Chondrocyte (in vitro differentiated cells): ENCODE measurements at regions not wholly inside any gene's neighbourhood (a gene's known extent, or its start where the extent isn't known, plus 50 kb on each side); places are given as distances from the start of the nearest gene placed in this dataset.

ENCODE experiments used
- DNase-seq: peaks from one replicate; pipeline ENCODE4 v3.0.0; 2021; ENCODE audit warnings: mixed read lengths, low spot score
- H3K27ac Mint-ChIP-seq: one replicate; pipeline ENCODE4 v1.8.0; 2021; ENCODE audit warnings: mild to moderate bottlenecking, moderate library complexity, mixed read lengths; ENCODE audit not compliant: unreplicated experiment
- H3K27me3 Mint-ChIP-seq: 2 replicates; pipeline ENCODE4 v1.8.0; 2021; ENCODE audit warnings: low read depth, mixed read lengths
- H3K36me3 Mint-ChIP-seq: 2 replicates; pipeline ENCODE4 v1.8.0; 2021; ENCODE audit warnings: low read depth, mixed read lengths
- H3K4me1 Mint-ChIP-seq: 2 replicates; pipeline ENCODE4 v1.8.0; 2021; ENCODE audit warnings: low read depth, mild to moderate bottlenecking, mixed read lengths
- H3K4me3 Mint-ChIP-seq: one replicate; pipeline ENCODE4 v1.8.0; 2021; ENCODE audit warnings: mild to moderate bottlenecking, moderate library complexity, mixed read lengths; ENCODE audit not compliant: unreplicated experiment
- H3K9me3 Mint-ChIP-seq: 2 replicates; pipeline ENCODE4 v1.8.0; 2021; ENCODE audit warnings: low read depth, mixed read lengths
- TF ChIP-seq, protein P1 (sequence below): fragments of 200-600 bp; sonication (generic); IDR thresholded peaks from 2 replicates; pipeline ENCODE4 v1.5.0; 2021; ENCODE audit warnings: antibody characterized with exemption, mild to moderate bottlenecking, moderate library complexity

- Mint-ChIP-seq H3K9me3 (peaks cover 7% of the 10 kb centered on the region), H3K27ac (no peak overlapping the region), H3K4me1 (no peaks in the 10 kb centered on the region), H3K36me3 (no peaks in the 10 kb centered on the region), H3K27me3 (no peaks in the 10 kb centered on the region), H3K4me3 (no peak overlapping the region)
- TF ChIP-seq, protein P1, sequence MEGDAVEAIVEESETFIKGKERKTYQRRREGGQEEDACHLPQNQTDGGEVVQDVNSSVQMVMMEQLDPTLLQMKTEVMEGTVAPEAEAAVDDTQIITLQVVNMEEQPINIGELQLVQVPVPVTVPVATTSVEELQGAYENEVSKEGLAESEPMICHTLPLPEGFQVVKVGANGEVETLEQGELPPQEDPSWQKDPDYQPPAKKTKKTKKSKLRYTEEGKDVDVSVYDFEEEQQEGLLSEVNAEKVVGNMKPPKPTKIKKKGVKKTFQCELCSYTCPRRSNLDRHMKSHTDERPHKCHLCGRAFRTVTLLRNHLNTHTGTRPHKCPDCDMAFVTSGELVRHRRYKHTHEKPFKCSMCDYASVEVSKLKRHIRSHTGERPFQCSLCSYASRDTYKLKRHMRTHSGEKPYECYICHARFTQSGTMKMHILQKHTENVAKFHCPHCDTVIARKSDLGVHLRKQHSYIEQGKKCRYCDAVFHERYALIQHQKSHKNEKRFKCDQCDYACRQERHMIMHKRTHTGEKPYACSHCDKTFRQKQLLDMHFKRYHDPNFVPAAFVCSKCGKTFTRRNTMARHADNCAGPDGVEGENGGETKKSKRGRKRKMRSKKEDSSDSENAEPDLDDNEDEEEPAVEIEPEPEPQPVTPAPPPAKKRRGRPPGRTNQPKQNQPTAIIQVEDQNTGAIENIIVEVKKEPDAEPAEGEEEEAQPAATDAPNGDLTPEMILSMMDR, result no peak
- no peak for DNase-seq
Measured at GRCh38 chr1:72845981-72846380, 563.6 kb upstream of the NEGR1 start.

DNA sequence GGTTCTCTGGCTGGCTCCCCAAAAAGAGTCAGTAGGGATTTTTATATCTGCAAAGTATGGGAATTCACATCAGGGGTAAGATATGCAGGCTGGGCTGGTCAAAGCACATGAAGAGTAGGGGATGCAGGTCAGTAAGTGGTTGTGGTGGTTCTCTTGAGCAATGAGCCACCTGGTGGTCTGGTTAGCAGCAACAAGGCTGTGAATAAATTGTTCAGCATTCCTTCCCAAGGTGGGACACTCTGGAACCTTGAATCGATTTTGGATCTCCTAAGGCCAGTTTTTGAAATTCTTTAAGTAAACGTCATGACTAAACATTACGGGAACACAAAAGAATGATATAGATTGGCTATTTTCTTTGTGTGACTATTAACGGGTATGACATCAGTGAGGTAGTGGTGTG is 563.0 kb upstream of the NEGR1 start:
- Mint-ChIP-seq H3K36me3 (no peaks in the 10 kb centered on the region), H3K9me3 (peaks cover 7% of the 10 kb centered on the region), H3K27me3 (no peaks in the 10 kb centered on the region), H3K27ac (no peak overlapping the region), H3K4me1 (no peaks in the 10 kb centered on the region), H3K4me3 (no peak overlapping the region)
- DNase-seq, result no peak
- TF ChIP-seq, protein P1, result peak; percentile 66

GRCh38 chr1:72837781-72838180 is 555.4 kb upstream of the NEGR1 start:
- no peak overlapping the region for H3K27ac Mint-ChIP-seq

GRCh38 chr1:72830606-72831390 is 548.5 kb upstream of the NEGR1 start:
- H3K9me3 Mint-ChIP-seq, result peaks cover 42% of the 10 kb centered on the region
- H3K36me3 Mint-ChIP-seq, result peaks cover 9% of the 10 kb centered on the region
- H3K4me3 Mint-ChIP-seq, result no peak overlapping the region
- no peak overlapping the region for H3K27ac Mint-ChIP-seq
- DNase-seq, result peak; percentile 68
- no peaks in the 10 kb centered on the region for H3K27me3 Mint-ChIP-seq
- TF ChIP-seq, protein P1, result no peak
- peaks cover 7% of the 10 kb centered on the region for H3K4me1 Mint-ChIP-seq

More at GRCh38 chr1:72837781-72838180, 555.4 kb upstream of the NEGR1 start:
- peaks cover 35% of the 10 kb centered on the region for H3K9me3 Mint-ChIP-seq
- H3K36me3 Mint-ChIP-seq, result peaks cover 9% of the 10 kb centered on the region
- DNase-seq, result no peak
- H3K4me1 Mint-ChIP-seq, result peaks cover 13% of the 10 kb centered on the region
- no peak overlapping the region for H3K4me3 Mint-ChIP-seq
- TF ChIP-seq, protein P1, result no peak
- H3K27me3 Mint-ChIP-seq, result no peaks in the 10 kb centered on the region

DNA sequence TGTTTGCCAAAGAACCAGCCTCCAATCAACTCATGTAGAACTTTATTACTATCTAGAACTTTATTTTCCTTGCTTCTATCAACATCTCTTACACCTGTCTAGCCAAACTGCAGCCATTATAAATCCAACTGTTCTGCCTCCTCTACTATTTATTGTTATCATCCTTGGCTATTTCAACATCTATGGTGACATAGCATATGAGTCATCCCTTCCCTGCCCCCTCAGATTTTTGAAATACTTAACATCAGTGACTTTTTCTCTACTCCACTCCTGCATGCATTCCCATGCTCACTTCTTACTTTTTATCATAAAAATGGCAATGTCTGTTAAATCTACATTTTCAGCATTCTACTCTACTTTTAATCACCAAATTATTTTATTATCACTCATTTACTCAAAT is 544.9 kb upstream of the NEGR1 start:
- DNase-seq, result no peak
- H3K36me3 Mint-ChIP-seq, result peaks cover 2% of the 10 kb centered on the region
- peaks cover 7% of the 10 kb centered on the region for H3K4me1 Mint-ChIP-seq
- H3K27ac Mint-ChIP-seq, result no peak overlapping the region
- peaks cover 22% of the 10 kb centered on the region for H3K9me3 Mint-ChIP-seq
- TF ChIP-seq, protein P1, result no peak
- no peak overlapping the region for H3K4me3 Mint-ChIP-seq
- no peaks in the 10 kb centered on the region for H3K27me3 Mint-ChIP-seq
